Cardiac muscle cell (in vitro differentiated cells and primary cell): ENCODE measurements at regions not wholly inside any gene's neighbourhood (a gene's known extent, or its start where the extent isn't known, plus 50 kb on each side); places are given as distances from the start of the nearest gene placed in this dataset.
"Not testable (repeated sequence)": the region's sequence is repeated elsewhere in the genome, so short reads cannot be mapped to it uniquely, and the experiment has no call there.

ENCODE experiments used
- DNase-seq, 2 donors: peaks; one replicate each; pipeline versions ENCODE4 v3.0.0 to v3.0.0-alpha.2; 2010 to 2017; ENCODE audit warnings: low read depth in 1 of 2, low spot score in 1 of 2
- H3K27ac ChIP-seq: fragments of 200-600 bp; sonication (generic); 2 replicates; pipeline ENCODE4 v1.5.1; 2016
- H3K27me3 ChIP-seq: fragments of 200-600 bp; sonication (generic); 2 replicates; pipeline ENCODE4 v1.6.0; 2016; ENCODE audit warnings: control low read depth
- H3K36me3 ChIP-seq: fragments of 200-600 bp; sonication (generic); 2 replicates; pipeline ENCODE4 v1.5.1; 2016; ENCODE audit warnings: control low read depth
- H3K4me1 ChIP-seq: fragments of 200-600 bp; sonication (generic); 2 replicates; pipeline ENCODE4 v1.8.1; 2017; ENCODE audit warnings: low read depth, mild to moderate bottlenecking, mixed run types
- H3K4me3 ChIP-seq: fragments of 200-600 bp; sonication (generic); 2 replicates; pipeline ENCODE4 v1.5.1; 2016; ENCODE audit warnings: mild to moderate bottlenecking
- H3K9me3 ChIP-seq: fragments of 200-600 bp; sonication (generic); 2 replicates; pipeline ENCODE4 v1.5.1; 2017; ENCODE audit warnings: low read depth, mild to moderate bottlenecking, control low read depth
- TF ChIP-seq, protein P1 (sequence below): IDR thresholded peaks from 2 replicates; pipeline ENCODE4 v1.5.1; 2012; ENCODE audit warnings: low read depth, mild to moderate bottlenecking, low read length

DNA sequence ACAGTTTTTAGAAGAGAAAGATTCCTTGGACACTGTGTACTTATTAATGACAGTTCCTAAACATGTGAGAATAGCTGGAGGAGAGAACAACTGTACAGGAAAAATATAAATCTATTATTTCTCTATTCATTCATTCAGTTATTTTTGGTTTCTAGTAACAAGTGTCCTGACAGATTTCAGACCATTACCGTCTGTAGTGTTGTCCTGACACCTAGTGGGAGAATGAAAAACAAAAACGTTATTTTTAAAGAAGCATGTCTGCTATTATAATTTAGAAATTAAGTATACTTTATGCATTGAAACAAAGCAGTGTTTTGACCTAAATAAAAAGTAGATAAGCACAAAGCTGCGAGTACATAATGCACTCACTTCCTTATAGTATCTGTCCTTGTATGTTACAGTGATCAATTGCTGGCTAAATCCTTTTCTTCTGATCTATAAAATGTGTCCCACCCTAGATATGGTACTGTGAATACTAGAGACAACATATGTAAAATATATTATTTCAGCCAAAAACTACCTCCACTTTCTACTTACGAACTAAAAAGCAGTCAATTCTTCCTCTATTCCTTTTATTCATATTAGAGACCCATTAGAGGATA lies 575.6 kb downstream of the ARL4A start:
- TF ChIP-seq, protein P1, sequence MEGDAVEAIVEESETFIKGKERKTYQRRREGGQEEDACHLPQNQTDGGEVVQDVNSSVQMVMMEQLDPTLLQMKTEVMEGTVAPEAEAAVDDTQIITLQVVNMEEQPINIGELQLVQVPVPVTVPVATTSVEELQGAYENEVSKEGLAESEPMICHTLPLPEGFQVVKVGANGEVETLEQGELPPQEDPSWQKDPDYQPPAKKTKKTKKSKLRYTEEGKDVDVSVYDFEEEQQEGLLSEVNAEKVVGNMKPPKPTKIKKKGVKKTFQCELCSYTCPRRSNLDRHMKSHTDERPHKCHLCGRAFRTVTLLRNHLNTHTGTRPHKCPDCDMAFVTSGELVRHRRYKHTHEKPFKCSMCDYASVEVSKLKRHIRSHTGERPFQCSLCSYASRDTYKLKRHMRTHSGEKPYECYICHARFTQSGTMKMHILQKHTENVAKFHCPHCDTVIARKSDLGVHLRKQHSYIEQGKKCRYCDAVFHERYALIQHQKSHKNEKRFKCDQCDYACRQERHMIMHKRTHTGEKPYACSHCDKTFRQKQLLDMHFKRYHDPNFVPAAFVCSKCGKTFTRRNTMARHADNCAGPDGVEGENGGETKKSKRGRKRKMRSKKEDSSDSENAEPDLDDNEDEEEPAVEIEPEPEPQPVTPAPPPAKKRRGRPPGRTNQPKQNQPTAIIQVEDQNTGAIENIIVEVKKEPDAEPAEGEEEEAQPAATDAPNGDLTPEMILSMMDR = peak; percentile 48
- Histone ChIP-seq H3K9me3 (no peaks in the 10 kb centered on the region), H3K4me1 (no peaks in the 10 kb centered on the region), H3K36me3 (no peaks in the 10 kb centered on the region), H3K27ac (no peak overlapping the region), H3K27me3 (peaks cover 5% of the 10 kb centered on the region), H3K4me3 (no peak overlapping the region)
- DNase-seq = peak; percentile 45 to 68

DNA sequence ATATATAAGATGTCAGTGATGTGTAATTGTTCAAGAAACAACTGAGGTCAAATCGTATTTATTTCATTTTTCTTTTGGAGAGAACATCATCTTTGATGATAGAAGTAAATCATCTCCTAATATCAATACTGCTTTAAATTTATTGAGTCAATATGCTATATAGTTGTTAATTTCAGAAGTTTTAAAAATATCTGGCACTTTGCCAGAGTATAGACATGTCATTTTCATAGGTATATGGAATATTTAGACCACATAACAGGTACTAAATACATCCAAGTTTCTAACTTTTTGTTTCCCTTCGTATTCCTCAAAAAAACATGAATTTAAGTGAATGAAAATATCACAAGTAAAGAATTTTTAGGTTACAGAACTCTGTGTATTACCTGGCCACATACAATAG lies 577.8 kb downstream of the ARL4A start:
- Histone ChIP-seq H3K4me3 (no peak overlapping the region), H3K27ac (no peak overlapping the region), H3K27me3 (peaks cover 5% of the 10 kb centered on the region), H3K4me1 (no peaks in the 10 kb centered on the region), H3K36me3 (no peaks in the 10 kb centered on the region), H3K9me3 (no peaks in the 10 kb centered on the region)
- TF ChIP-seq, protein P1 = no peak
- DNase-seq = no peak

DNA sequence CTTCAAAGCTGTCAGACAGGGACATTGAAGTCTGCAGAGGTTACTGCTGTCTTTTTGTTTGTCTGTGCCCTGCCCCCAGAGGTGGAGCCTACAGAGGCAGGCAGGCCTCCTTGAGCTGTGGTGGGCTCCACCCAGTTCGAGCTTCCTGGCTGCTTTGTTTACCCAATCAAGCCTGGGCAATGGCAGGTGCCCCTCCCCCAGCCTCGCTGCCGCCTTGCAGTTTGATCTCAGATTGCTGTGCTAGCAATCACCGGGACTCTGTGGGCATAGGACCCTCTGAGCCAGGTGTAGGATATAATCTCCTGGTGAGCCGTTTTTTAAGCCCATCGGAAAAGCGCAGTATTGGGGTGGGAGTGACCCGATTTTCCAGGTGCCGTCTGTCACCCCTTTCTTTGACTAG lies 586.8 kb downstream of the ARL4A start:
- DNase-seq, H3K27ac ChIP-seq, H3K9me3 ChIP-seq, H3K4me1 ChIP-seq, H3K36me3 ChIP-seq, H3K4me3 ChIP-seq, H3K27me3 ChIP-seq: not testable (repeated sequence)

DNA sequence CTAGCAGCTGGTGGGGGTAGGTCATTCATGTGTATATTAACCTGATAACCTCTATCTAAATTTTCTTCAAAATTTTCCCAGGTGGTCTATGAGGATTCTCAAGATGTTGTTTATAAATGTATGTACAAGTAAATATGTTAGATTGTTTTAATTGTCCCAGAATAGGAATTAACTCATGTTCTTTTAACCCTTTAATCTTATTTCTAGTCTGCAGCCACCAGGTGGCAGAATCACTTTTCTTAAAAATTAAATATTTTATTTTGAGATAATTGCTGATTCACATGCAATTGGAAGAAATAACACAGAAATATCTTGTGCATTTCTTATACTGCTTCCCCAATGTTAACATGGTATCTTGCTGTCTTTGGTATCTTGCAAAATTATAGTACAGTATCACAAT lies 589.5 kb downstream of the ARL4A start:
- no peaks in the 10 kb centered on the region for H3K9me3 ChIP-seq
- no peak overlapping the region for H3K27ac ChIP-seq
- H3K4me1 ChIP-seq = no peaks in the 10 kb centered on the region
- no peak overlapping the region for H3K4me3 ChIP-seq
- TF ChIP-seq, protein P1 = peak; percentile 30
- peak in 1 of 2 donors; percentile 12 for DNase-seq
- H3K27me3 ChIP-seq = no peaks in the 10 kb centered on the region
- H3K36me3 ChIP-seq = no peaks in the 10 kb centered on the region

DNA sequence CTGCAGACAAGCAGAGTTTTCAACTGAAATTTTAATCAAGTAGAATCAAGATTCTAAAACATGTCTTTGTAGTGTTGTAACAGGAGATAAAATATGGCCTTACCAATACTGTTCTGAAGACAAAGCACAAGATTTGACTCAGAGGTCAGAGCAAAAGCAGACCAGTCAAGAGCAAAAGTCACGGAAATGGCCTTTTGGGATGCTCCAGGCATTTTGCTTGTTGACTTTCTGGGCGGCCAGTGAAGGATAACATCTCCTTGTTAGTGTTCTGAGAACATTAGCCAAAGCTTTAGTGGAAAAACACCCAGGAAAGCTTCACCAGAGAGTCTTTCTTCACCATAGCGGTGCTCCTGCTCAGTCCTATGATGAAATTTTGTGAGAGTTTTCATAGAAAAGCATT lies 590.6 kb downstream of the ARL4A start:
- no peak overlapping the region for H3K4me3 ChIP-seq

DNA sequence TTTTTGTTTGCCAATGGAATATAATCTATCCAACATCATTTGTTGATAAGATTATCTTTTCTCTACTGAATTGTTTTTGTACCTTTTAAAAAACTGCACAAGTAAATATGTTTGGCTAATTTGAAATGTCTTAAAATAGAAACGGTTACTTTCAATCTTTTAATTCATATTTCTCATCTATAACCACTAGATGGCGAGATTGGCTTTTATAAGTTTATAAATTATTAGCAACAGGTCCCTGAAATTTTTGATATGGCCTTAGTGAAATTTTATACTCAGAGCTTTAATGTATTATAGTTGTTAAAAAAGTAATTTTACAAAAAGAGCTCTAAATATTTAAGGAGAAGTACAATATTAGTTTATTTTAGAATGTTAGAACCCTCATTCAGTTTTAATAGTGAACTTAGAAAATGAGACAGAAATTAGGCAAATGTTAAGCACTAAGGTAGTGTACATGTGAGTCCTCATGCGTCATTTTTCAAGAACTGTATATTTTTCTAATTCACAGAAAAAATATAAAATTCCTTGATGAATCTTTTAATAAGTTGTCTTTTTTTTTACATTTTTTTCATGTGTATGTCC lies 592.5 kb downstream of the ARL4A start:
- Histone ChIP-seq H3K36me3 (no peaks in the 10 kb centered on the region), H3K27ac (no peak overlapping the region), H3K4me3 (no peak overlapping the region), H3K4me1 (no peaks in the 10 kb centered on the region), H3K9me3 (no peaks in the 10 kb centered on the region), H3K27me3 (no peaks in the 10 kb centered on the region)
- TF ChIP-seq, protein P1 = peak; percentile 30
- DNase-seq = peak; percentile 45 to 61

More for the DNA sequence above, 590.6 kb downstream of the ARL4A start:
- DNase-seq = no peak
- Histone ChIP-seq H3K36me3 (no peaks in the 10 kb centered on the region), H3K4me1 (no peaks in the 10 kb centered on the region), H3K9me3 (no peaks in the 10 kb centered on the region), H3K27ac (no peak overlapping the region), H3K27me3 (no peaks in the 10 kb centered on the region)
- TF ChIP-seq, protein P1 = no peak
